Ammon's horn (tissue), 1 donor: ENCODE measurements at regions not wholly inside any gene's neighbourhood (a gene's known extent, or its start where the extent isn't known, plus 50 kb on each side); places are given as distances from the start of the nearest gene placed in this dataset.

ENCODE experiments used
- DNase-seq: peaks from one replicate; pipeline ENCODE4 v3.0.0-alpha.2; 2016; ENCODE audit warnings: low spot score

- no peak for DNase-seq
Observed at GRCh38 chr7:156034397-156034796, 222.1 kb upstream of the SHH start.

DNA sequence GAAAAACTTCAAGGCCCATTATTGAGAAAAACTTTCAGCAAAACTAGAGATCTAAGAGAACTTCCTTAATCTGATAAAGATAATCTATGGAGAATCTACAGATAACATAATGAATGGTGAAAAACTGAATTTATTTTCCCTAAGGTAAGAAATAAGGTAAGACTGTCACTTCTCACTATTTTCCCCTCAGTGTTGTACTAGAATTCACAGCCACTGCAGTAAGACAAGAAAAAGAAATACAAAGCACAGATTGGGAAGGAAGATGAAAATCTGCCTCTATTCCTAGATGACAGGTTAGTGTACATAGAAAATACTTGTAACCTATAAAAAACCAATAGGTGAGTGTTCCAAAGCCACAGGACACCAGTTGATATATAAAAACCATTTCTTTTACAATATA lies 220.7 kb upstream of the SHH start:
- DNase-seq, result no peak

DNA sequence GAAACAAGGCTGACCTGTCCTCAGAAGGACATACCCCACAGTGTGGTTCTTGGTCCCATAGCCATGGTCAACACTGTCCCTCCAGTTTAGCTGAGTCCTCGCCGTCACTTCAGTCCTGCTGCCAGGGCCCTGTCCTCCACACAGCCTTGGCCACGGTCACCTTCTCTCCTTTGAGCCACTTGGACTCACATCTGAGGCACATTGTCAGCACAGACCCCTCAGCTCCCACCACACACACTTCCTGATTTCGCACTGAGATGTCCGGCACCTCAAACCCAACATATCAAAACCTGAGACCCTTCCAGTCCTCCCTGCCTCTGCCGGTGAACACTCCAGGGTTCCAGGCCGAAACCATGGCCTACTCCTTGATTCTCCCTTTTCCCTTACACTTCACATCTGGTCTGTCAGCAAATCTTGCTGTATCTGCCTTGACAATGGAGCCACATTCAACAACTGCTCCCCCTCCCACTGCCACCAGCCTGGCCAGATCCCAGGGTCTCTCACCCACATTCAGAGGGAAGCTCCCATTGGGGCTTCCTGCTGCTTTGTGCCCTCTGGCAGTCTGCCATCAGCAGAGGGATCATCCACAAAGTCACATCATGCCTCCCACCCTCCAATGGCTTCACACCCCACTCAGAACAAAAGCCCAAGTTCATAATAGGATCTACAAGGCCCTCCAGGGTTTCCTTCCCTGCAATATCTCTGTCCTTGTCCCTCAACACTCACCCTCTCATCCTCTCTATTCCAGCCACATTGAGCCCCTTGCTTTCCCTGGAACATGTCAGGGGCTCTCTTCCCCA lies 219.6 kb upstream of the SHH start:
- DNase-seq, result no peak

DNA sequence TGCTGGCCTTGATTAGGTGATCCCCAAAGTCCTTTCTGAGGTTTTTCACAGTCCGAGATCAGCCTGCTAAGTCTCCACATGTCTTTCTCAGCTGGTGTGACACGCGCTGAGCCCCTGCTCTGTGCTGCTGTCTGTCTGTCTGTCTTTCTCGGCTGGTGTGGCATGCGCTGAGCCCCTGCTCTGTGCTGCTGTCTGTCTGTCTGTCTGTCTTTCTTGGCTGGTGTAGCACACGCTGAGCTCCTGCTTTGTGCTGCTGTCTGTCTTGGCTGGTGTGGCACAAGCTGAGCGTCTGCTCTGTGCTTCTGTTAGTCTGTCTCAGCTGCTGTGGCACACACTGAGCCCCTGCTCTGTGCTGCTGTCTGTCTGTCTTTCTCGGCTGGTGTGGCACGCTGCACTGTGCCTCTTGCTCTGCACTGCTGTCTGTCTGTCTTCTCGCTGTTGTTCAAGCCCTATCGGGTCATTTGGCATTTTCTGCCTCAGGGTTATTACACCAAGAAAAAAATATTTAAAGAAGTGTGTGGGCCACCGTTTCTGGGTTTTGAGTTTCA lies 217.3 kb upstream of the SHH start:
- no peak for DNase-seq

- DNase-seq, result no peak
Observed at GRCh38 chr7:156028521-156028920, 216.3 kb upstream of the SHH start.

DNA sequence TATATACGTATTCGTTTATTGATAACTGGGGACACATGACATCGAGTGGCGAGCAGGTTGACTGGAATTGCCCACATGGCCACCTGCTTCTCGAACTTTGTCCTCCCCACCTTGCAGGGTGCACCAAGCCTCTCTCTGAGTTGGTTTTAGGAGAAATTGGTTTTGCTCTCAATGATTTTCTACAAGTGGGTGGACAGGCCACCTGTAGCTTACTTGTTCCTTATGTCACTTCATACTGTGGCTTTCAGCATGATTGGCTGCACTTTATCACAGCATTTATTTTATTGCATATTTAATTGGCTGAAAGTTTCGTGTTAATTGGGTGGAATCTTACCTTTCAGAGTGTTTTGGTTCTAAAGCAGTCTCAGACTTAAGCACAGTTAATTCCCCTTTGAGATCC lies 215.6 kb upstream of the SHH start:
- no peak for DNase-seq

DNA sequence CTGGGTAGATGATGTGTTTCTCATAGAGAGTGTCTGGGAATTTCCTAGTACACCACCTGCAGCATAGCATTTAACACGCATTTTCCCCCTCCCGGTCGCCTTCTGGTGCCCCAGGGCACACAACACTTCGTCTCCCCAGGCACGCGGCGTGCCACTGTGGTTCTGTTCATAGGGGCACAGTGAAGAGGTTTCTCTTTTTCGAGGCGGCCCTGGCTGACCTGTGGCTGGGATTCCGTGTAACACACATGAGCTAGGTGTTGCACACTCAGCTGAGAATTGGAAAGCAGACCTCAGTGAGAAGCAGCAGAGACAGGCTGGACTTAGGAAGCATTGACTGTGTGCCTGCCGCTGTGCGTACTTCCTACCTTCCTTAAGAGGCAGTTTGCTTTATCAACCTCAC lies 214.3 kb upstream of the SHH start:
- no peak for DNase-seq

GRCh38 chr7:156026076-156026600 lies 213.9 kb upstream of the SHH start:
- no peak for DNase-seq

DNA sequence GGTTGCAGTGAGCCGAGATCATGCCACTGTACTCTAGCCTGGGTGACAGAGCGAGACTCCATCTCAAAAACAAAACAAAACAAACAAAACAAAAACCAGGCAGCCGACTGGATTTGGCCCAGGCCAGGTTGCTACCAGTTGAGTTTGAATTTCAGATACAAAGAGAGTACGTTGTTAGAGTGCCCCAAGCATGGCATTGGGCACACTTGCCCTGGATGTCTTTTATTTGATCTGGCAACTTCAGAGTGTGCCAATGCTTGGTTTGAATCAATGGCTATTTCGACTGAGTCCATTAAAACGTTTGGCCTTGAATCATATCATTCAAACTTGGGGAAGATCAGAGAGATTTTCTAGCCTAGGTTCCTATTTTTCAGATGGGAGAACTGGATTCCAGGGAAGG lies 213.4 kb upstream of the SHH start:
- DNase-seq, result no peak

- no peak for DNase-seq
Observed at GRCh38 chr7:156024201-156024600, 211.9 kb upstream of the SHH start.

- DNase-seq, result no peak
Observed at GRCh38 chr7:156022483-156023459, 210.5 kb upstream of the SHH start.

GRCh38 chr7:156021471-156021870 lies 209.2 kb upstream of the SHH start:
- DNase-seq, result no peak

- DNase-seq, result no peak
Observed at GRCh38 chr7:156020566-156020965, 208.3 kb upstream of the SHH start.

DNA sequence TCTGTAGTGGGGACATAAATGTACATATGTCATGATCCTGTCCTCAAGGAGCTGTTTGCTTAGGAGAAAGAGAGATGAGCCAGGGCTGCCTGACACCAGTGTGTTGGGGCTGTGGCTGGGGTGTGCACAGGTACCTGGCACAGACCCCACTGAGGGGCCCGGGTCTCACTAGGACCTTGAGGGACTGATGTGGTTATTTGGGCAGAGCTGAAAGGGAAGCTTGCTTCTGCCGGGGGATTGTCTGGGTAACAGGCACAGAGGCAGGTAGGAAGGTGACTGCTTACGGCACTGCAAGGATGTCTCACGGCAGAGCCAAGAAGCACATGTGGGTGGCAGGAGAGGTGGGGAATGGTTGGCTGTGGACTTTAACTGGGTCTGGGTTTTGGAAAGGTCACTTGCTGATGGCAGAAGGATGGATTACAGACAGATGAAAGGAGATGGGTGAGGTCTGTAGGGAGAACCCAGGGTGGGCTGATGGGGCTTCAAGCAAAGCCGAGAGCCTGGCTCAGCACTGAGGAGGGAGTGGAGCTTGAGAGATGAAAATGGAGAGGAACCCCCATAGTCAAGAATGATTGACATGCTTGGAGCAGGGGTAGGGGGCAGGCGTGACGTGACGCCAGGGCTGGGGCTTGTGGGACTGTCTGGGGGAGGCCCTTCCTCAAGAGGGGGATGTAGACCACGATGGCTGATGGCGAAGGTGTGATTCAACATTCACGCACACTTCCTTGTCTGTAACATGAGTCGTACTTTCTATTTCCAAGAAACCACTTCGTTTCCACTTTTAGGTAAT lies 207.7 kb upstream of the SHH start:
- no peak for DNase-seq

- DNase-seq, result no peak
Observed at GRCh38 chr7:156019308-156019707, 207.0 kb upstream of the SHH start.

- no peak for DNase-seq
Observed at GRCh38 chr7:156017916-156018700, 205.8 kb upstream of the SHH start.

- no peak for DNase-seq
Observed at GRCh38 chr7:156017431-156017830, 205.2 kb upstream of the SHH start.

DNA sequence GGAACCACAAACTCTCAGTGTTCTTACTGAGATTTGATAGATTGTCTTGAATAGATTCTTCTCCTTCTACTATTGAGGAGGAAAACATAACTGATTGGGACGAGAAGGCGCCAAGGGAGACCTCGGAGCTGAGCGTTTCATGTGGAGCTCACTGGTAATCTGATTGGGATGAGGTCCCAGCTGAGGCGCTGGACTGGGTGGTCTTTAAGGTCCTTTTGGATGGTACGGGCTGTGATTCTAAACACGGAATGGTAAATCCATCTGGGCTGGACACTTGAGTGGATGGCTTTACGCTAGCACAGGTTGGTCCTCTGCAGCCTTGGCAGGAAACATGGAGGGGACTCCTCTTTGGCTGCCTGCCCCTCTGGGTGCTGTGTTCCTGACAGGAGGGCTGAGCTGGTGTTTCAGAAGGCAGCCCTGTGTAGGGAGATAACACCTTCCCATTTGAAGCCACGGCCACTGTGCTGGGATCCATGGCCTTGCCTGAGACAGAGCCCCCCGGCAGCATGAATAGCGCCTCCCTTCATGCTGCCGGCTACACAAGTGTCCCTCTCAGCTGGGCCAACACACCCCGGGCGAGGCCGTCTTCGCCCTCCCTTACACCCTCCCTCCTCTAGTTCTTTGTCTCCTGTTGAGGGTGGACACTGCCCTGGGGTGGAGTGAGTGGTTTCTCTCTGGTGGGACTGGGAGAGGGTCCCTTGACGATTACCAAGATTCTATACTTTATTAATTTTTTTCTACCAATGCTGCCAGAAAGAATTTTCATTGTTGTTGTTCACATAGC lies 203.2 kb upstream of the SHH start:
- DNase-seq, result no peak

GRCh38 chr7:156014808-156015207 lies 202.5 kb upstream of the SHH start:
- DNase-seq, result no peak

DNA sequence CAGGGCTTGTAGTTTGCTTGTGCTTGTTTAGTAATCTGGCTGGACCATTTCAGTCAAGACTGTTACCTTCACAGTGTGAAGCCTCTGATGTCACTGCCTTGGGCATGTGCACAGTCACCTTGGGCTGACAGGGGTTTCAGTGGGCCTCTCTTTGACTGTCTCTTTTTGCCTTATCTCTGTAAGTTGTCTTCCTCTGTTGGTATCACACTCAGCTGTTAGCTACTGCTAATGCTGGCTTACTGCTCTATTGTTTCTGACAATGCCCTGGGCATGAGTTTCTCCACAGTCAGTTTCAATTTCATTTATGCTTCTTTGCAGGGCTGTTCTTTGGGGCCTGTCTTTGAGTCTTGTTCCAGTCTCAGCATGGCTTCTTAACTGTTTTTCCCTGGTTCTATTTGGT lies 201.9 kb upstream of the SHH start:
- no peak for DNase-seq
